Fibroblast of villous mesenchyme (primary cell): ENCODE measurements at regions not wholly inside any gene's neighbourhood (a gene's known extent, or its start where the extent isn't known, plus 50 kb on each side); places are given as distances from the start of the nearest gene placed in this dataset.
"Not testable (repeated sequence)": the region's sequence is repeated elsewhere in the genome, so short reads cannot be mapped to it uniquely, and the experiment has no call there.

Experiments
- DNase-seq: peaks from one replicate; pipeline ENCODE4 v3.0.0-alpha.2; 2010; ENCODE audit warnings: low read depth
- H3K4me3 ChIP-seq: 2 replicates; pipeline ENCODE4 v1.5.1; 2011; ENCODE audit warnings: low read depth, mild to moderate bottlenecking, low read length
- CTCF ChIP-seq: IDR thresholded peaks from 2 replicates; pipeline ENCODE4 v1.5.1; 2012; ENCODE audit warnings: low read depth, mild to moderate bottlenecking, low read length; ENCODE audit not compliant: insufficient read depth

GRCh38 chr3:4251412-4251811 is 51.8 kb upstream of the SETMAR start:
- TF ChIP-seq CTCF: no peak
- no peak for DNase-seq
- H3K4me3 ChIP-seq: no peak overlapping the region

- not testable (repeated sequence) for H3K4me3 ChIP-seq, DNase-seq
Observed at GRCh38 chr3:4253072-4253832, 49.9 kb upstream of the SETMAR start.
